Neural crest cell (in vitro differentiated cells): ENCODE measurements at regions not wholly inside any gene's neighbourhood (a gene's known extent, or its start where the extent isn't known, plus 50 kb on each side); places are given as distances from the start of the nearest gene placed in this dataset.

ENCODE experiments used
- DNase-seq: peaks from one replicate; pipeline ENCODE4 v3.0.0; 2021; ENCODE audit warnings: low read depth, mixed read lengths, low spot score
- H3K27ac Mint-ChIP-seq: one replicate; pipeline ENCODE4 v1.8.0; 2021; ENCODE audit warnings: mild to moderate bottlenecking, mixed read lengths; ENCODE audit not compliant: unreplicated experiment
- H3K27me3 Mint-ChIP-seq: 2 replicates; pipeline ENCODE4 v1.8.0; 2021; ENCODE audit warnings: low read depth, mild to moderate bottlenecking, mixed read lengths
- H3K36me3 Mint-ChIP-seq: 2 replicates; pipeline ENCODE4 v1.8.0; 2021; ENCODE audit warnings: low read depth, mild to moderate bottlenecking, mixed read lengths
- H3K4me1 Mint-ChIP-seq: 2 replicates; pipeline ENCODE4 v1.8.0; 2021; ENCODE audit warnings: mixed read lengths
- H3K4me3 Mint-ChIP-seq: one replicate; pipeline ENCODE4 v1.8.0; 2021; ENCODE audit warnings: mild to moderate bottlenecking, mixed read lengths
- H3K9me3 Mint-ChIP-seq: 2 replicates; pipeline ENCODE4 v1.8.0; 2021; ENCODE audit warnings: mixed read lengths
- CTCF ChIP-seq: fragments of 200-600 bp; sonication (generic); conservative IDR thresholded peaks from 2 replicates; pipeline ENCODE4 v1.5.0; 2021; ENCODE audit warnings: antibody characterized with exemption, mild to moderate bottlenecking

GRCh38 chr20:39094391-39094790 lies 132.2 kb downstream of the DHX35 start:
- DNase-seq, result no peak
- Mint-ChIP-seq H3K4me1 (peaks cover 10% of the 10 kb centered on the region), H3K9me3 (no peaks in the 10 kb centered on the region), H3K36me3 (no peaks in the 10 kb centered on the region), H3K27ac (no peak overlapping the region), H3K4me3 (no peak overlapping the region), H3K27me3 (no peaks in the 10 kb centered on the region)
- TF ChIP-seq CTCF, result no peak

DNA sequence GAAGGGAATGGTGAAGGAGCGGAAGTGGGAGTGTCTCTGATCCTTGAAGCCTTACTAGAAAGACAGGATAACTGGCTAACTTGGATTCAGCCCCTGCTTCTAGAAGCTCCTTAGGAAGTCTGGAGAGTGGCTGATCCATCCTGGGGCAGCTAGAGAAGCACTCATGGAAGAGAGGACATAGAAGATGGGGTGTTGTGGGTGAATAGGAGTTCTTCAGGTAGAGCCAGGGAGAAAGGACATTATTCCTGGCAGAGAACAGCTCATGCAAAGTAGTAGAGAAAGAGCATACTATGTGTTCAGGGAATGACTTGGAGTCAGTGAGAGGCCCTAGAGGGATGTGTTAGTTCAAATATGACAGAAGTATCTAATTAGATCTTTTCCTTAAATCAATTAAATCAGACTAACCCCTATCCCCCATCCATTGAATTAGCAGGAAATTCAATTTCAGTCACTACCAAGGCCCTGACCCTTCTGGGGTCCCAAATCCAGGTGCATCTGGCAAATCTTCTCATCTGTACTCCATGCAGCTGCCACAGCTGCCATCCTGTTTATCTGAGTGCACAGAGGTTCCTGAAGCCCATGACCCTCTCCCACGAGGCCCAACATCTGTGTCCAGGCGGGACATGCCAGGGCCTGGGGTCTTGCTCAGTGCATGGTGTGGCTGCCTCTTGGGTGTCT lies 130.7 kb downstream of the DHX35 start:
- TF ChIP-seq CTCF, result no peak
- H3K27ac Mint-ChIP-seq, result no peak overlapping the region
- H3K4me3 Mint-ChIP-seq, result no peak overlapping the region
- no peak for DNase-seq
- H3K36me3 Mint-ChIP-seq, result no peaks in the 10 kb centered on the region
- peaks cover 2% of the 10 kb centered on the region for H3K9me3 Mint-ChIP-seq
- H3K4me1 Mint-ChIP-seq, result peaks cover 14% of the 10 kb centered on the region
- no peaks in the 10 kb centered on the region for H3K27me3 Mint-ChIP-seq

GRCh38 chr20:39090906-39091305 lies 128.8 kb downstream of the DHX35 start:
- DNase-seq, result no peak
- Mint-ChIP-seq H3K9me3 (peaks cover 2% of the 10 kb centered on the region), H3K4me1 (peaks cover 14% of the 10 kb centered on the region), H3K4me3 (no peak overlapping the region), H3K27me3 (no peaks in the 10 kb centered on the region), H3K27ac (no peak overlapping the region), H3K36me3 (no peaks in the 10 kb centered on the region)
- TF ChIP-seq CTCF, result no peak

DNA sequence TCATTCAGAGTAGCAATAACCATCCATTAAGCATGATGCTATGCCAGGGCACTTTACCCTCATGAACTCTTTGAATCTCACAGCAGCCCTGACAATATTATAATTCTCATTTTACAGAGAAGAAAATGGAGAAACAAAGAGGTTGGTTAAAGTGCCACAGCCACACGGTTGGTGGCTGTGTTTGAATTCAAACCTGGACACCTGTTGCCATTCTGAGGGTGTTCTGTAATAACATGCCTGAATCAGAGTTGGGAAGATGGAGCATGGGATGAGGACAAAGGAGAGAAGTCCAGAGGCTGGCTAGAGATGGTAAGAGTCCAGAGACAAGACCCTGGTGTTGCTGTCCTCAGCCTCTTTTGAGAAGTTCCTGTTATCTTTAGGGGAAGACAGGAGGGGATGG lies 127.7 kb downstream of the DHX35 start:
- no peak for TF ChIP-seq CTCF
- no peak overlapping the region for H3K27ac Mint-ChIP-seq

More for the DNA sequence above, 127.7 kb downstream of the DHX35 start:
- DNase-seq, result no peak
- Mint-ChIP-seq H3K4me3 (no peak overlapping the region), H3K27me3 (no peaks in the 10 kb centered on the region), H3K4me1 (peaks cover 14% of the 10 kb centered on the region), H3K9me3 (peaks cover 2% of the 10 kb centered on the region), H3K36me3 (no peaks in the 10 kb centered on the region)
